HUES6 (cell line): ENCODE measurements at regions not wholly inside any gene's neighbourhood (a gene's known extent, or its start where the extent isn't known, plus 50 kb on each side); places are given as distances from the start of the nearest gene placed in this dataset.
"Not testable (repeated sequence)": the region's sequence is repeated elsewhere in the genome, so short reads cannot be mapped to it uniquely, and the experiment has no call there.

Experiments used
- H3K27ac ChIP-seq: 2 replicates; pipeline ENCODE4 v1.7.0; 2013; ENCODE audit warnings: low read depth, mild to moderate bottlenecking, low read length, inconsistent platforms
- H3K27me3 ChIP-seq: 2 replicates; pipeline ENCODE4 v1.6.1; 2013; ENCODE audit warnings: low read length; ENCODE audit not compliant: control insufficient read depth, insufficient read depth
- H3K36me3 ChIP-seq: 2 replicates; pipeline ENCODE4 v1.6.1; 2013; ENCODE audit warnings: low read length; ENCODE audit not compliant: control insufficient read depth, insufficient read depth
- H3K4me1 ChIP-seq: 2 replicates; pipeline ENCODE4 v1.6.1; 2013; ENCODE audit warnings: low read length; ENCODE audit not compliant: control insufficient read depth, insufficient read depth
- H3K4me3 ChIP-seq: 2 replicates; pipeline ENCODE4 v1.5.1; 2013; ENCODE audit warnings: low read depth, low read length
- H3K9ac ChIP-seq: one replicate; pipeline ENCODE4 v1.6.1; 2013; ENCODE audit warnings: mild to moderate bottlenecking, low read length
- H3K9me3 ChIP-seq: 2 replicates; pipeline ENCODE4 v1.6.1; 2013; ENCODE audit warnings: low read depth, low read length; ENCODE audit not compliant: control insufficient read depth, insufficient read depth

DNA sequence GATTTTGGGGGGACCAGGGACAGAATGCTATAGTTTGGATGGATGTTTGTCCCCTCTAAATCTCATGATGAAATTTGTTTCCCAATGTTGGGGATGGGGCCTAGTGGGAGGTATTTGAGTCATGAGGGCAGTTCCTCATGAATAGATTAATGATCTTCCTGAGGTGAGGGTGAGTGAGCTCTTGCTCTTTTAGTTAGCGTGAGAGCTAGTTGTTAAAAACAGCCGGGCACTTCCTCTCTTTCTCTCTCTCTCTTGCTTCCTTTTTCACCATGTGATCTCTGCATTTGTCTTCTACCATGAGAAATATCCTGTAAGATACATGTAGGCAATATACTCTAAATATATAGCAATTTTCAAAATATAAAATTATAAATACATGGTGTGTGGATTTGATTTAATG, 290.8 kb upstream of the PCDH9 start:
- Histone ChIP-seq H3K27ac (no peak overlapping the region), H3K27me3 (no peaks in the 10 kb centered on the region), H3K9me3 (no peaks in the 10 kb centered on the region), H3K4me1 (peaks cover 18% of the 10 kb centered on the region), H3K4me3 (no peak overlapping the region), H3K9ac (no peak overlapping the region), H3K36me3 (no peaks in the 10 kb centered on the region)

DNA sequence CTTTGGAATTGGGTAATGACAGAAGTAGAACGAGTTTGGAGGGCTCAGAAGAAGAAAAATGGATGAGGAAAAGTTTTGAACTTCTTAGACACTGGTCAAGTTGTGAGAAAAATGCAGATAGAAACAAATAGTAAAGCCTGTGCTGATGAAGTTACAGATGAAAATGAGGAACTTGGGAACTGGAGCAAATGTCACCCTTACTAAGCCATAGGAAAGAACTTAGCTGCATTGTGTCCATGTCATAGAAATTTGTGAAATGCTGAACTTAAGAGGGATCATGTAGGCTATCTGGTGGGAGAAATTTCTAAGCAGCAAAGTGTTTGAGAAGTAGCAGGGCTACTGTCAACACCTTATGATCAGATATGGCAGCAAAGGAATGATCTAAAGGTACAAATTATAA, 289.2 kb upstream of the PCDH9 start:
- Histone ChIP-seq H3K4me3 (no peak overlapping the region), H3K36me3 (no peaks in the 10 kb centered on the region), H3K9me3 (no peaks in the 10 kb centered on the region)

DNA sequence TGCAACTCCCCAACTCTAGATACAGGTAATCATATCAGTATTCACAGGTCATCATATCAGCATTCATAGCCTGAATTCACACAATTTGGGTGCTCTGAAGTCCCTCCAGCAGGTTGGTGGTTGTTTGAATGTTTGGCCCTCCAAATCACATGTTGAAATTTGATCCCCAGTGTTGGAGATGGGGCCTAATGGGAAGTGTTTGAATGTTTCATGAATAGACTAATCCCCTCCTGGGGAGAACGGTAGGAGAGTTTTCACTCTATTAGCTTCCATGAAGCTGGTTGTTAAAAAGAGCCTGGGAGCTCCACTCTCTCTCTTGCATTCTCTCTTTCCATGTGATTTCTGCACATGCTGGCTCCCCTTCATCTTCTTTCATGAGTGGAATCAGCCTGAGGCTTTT, 288.6 kb upstream of the PCDH9 start:
- no peak overlapping the region for H3K9ac ChIP-seq
- H3K27me3 ChIP-seq, result no peaks in the 10 kb centered on the region
- H3K36me3 ChIP-seq, result no peaks in the 10 kb centered on the region
- no peak overlapping the region for H3K4me3 ChIP-seq
- H3K9me3 ChIP-seq, result no peaks in the 10 kb centered on the region
- H3K27ac ChIP-seq, result 0 out of 2 replicates have a peak overlapping the region, but pooled peaks have one; percentile 45
- peaks cover 22% of the 10 kb centered on the region for H3K4me1 ChIP-seq

More for the DNA sequence above, 289.2 kb upstream of the PCDH9 start:
- Histone ChIP-seq H3K4me1 (peaks cover 22% of the 10 kb centered on the region), H3K27me3 (no peaks in the 10 kb centered on the region), H3K9ac (no peak overlapping the region), H3K27ac (no peak overlapping the region)

DNA sequence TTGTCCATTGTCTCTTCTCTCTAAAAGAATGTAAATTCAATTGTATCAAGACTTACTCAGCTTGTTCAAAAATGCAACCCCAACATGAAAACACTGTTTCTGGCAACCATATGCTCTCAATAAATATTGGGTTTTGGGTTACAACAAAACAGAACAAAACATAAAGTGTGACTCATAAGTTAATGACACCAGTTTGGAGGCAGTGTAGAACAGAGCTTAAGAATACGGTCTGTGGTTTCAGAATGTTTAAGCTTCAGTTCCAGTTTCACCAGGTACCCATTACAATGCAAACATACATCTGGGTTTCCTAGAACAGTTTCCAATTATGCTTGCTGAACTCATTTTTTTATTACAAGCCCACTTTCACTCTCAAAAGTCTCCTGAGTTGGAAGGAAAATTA, 285.8 kb upstream of the PCDH9 start:
- H3K9ac ChIP-seq, result no peak overlapping the region
- peaks cover 22% of the 10 kb centered on the region for H3K4me1 ChIP-seq
- H3K36me3 ChIP-seq, result no peaks in the 10 kb centered on the region
- no peak overlapping the region for H3K4me3 ChIP-seq
- H3K9me3 ChIP-seq, result no peaks in the 10 kb centered on the region
- no peaks in the 10 kb centered on the region for H3K27me3 ChIP-seq
- no peak overlapping the region for H3K27ac ChIP-seq

DNA sequence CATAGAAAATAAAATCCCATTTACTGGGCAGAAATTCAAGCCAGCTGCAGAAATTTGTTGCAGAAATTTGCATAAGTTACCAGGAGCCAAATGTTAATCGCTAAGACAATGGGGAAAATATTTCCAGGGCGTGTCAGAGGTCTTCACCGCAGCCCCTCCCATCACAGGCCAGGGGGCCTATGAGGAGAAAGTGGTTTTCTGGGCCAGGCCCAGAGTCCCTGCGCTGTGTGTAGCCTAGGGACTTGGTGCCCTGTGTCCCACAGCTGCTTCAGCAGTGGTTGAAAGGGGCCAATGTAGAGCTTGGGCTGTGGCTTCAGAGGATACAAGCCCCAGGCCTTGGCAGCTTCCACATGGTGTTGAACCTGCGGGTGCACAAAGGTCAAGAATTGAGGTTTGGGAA, 278.9 kb upstream of the PCDH9 start:
- H3K4me1 ChIP-seq, result 0 out of 2 replicates have a peak, but pooled peaks cover 4% of the 10 kb centered on the region
- H3K9me3 ChIP-seq, result no peaks in the 10 kb centered on the region
- H3K36me3 ChIP-seq, result no peaks in the 10 kb centered on the region
- H3K27me3 ChIP-seq, result no peaks in the 10 kb centered on the region
- H3K9ac ChIP-seq, result no peak overlapping the region
- no peak overlapping the region for H3K4me3 ChIP-seq
- H3K27ac ChIP-seq, result no peak overlapping the region

DNA sequence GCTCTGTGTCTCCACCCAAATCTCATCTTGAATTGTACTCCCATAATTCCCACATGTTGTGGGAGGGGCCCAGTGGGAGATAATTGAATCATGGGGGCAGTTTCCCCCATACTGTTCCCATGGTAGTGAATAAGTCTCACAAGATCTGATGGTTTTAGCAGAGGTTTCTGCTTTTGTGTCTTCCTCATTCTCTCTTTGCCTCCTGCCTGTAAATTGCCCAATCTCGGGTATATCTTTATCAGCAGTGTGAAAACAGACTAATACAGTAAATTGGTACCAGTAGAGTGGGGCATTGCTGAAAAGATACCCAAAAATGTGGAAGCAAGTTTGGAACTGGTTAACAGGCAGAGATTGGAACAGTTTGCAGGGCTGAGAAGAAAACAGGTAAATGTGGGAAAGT, 278.1 kb upstream of the PCDH9 start:
- H3K4me3 ChIP-seq, H3K9ac ChIP-seq, H3K27ac ChIP-seq, H3K9me3 ChIP-seq, H3K36me3 ChIP-seq, H3K4me1 ChIP-seq, H3K27me3 ChIP-seq: not testable (repeated sequence)

DNA sequence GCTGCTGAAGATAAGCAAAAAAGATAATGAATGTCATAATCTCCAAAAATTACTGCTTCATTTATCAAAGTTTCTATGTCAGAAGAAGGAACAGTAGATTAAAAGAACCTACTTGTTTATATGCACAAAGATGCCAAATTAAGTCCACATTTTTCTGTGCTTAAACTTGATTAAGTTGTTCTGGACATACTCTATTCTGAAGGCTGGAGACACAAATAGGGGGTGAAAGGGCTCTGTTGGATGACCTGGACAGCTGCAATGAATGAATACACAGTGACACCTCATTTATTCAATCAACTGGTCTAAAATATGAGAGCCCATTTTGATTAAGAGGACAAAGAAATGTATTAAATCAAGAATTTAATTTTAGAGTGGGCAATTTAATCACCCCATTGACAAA, 276.3 kb upstream of the PCDH9 start:
- H3K4me3 ChIP-seq, result no peak overlapping the region
- no peak overlapping the region for H3K27ac ChIP-seq
- H3K27me3 ChIP-seq, result no peaks in the 10 kb centered on the region
- no peak overlapping the region for H3K9ac ChIP-seq
- no peaks in the 10 kb centered on the region for H3K36me3 ChIP-seq
- 0 out of 2 replicates have a peak, but pooled peaks cover 4% of the 10 kb centered on the region for H3K4me1 ChIP-seq
- no peaks in the 10 kb centered on the region for H3K9me3 ChIP-seq

DNA sequence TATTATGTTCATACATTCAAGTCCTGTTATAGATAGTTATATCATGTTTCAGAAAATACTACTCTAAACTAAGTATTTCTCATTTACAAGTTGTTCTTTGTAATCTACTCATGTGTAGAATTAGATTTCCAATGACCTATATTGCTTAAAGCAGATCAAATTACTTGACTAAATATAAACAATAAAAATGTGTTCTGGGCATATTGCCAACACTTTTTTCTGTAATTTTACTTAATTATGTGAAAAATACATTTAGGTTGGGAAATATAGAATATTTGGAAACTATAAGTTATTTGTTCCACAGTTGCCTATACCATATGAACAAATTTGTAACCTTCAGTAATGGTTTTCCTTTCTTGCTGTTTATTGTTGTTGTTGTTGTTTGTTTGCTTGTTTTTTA, 275.2 kb upstream of the PCDH9 start:
- H3K36me3 ChIP-seq, result no peaks in the 10 kb centered on the region
- no peak overlapping the region for H3K27ac ChIP-seq
- no peaks in the 10 kb centered on the region for H3K27me3 ChIP-seq
- no peak overlapping the region for H3K9ac ChIP-seq
- H3K9me3 ChIP-seq, result no peaks in the 10 kb centered on the region
- no peak overlapping the region for H3K4me3 ChIP-seq
- H3K4me1 ChIP-seq, result 0 out of 2 replicates have a peak, but pooled peaks cover 4% of the 10 kb centered on the region

DNA sequence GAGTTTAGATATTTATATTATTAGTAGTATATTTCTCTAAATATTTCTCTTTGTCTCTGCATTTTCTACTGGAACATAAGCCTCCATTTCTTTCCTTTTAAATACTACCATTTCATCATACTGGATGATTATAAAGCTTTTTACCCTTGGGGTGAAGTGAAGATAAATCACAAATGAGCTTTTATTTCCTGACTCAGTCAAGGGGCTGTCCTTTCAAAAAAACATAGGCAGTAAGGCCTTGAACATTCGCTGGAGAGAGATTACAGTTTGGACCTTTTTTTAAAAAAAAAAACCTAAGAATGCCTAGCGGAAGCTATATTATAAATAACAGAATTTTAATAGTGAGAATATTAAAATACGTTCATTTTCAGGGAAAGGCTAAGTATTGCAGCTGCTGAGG, 268.8 kb upstream of the PCDH9 start:
- no peaks in the 10 kb centered on the region for H3K36me3 ChIP-seq
- H3K9me3 ChIP-seq, result no peaks in the 10 kb centered on the region
- no peak overlapping the region for H3K4me3 ChIP-seq
- H3K27me3 ChIP-seq, result no peaks in the 10 kb centered on the region
- H3K9ac ChIP-seq, result no peak overlapping the region
- no peak overlapping the region for H3K27ac ChIP-seq
- H3K4me1 ChIP-seq, result no peaks in the 10 kb centered on the region

DNA sequence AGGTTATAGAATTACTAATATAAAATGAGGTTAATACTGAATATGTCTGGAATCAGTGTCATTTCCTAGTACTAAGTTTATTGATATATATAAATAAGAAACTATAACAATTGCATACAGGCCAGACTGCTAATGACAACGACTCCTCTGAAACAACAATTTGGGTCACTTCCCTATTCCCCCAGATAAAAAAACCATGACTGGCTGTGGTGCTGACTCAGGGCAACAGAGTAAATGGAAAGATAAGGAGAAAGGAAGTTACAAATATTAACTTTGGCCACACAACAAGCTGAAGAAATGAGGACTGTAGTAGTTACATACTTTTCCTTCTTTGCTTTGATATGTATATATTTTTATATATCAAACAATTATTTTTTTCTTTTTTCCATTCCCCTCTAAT, 263.7 kb upstream of the PCDH9 start:
- H3K9ac ChIP-seq, result no peak overlapping the region
- H3K27me3 ChIP-seq, result no peaks in the 10 kb centered on the region
- H3K4me1 ChIP-seq, result no peaks in the 10 kb centered on the region
- H3K27ac ChIP-seq, result no peak overlapping the region
- H3K36me3 ChIP-seq, result no peaks in the 10 kb centered on the region
- no peaks in the 10 kb centered on the region for H3K9me3 ChIP-seq
- H3K4me3 ChIP-seq, result no peak overlapping the region

DNA sequence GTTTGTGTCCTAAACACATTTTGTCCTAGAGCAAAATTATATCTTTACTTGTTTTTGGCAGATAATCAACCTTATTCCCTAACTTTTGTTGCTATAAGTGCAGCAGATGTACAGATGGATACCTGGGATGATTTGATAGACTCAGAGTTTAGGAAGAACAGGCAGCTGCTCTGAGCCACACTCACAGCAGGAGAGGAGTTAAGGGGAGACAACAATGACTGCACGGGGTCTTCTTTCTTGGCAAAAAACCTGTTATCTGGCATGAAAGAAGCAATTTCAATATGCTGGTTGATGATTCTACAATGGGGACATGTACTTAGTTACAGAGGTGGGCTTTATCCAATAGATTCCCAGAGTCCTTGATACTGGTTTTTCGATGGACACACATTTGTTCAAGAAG, 258.9 kb upstream of the PCDH9 start:
- no peaks in the 10 kb centered on the region for H3K36me3 ChIP-seq
- H3K27ac ChIP-seq, result no peak overlapping the region
- no peaks in the 10 kb centered on the region for H3K4me1 ChIP-seq

DNA sequence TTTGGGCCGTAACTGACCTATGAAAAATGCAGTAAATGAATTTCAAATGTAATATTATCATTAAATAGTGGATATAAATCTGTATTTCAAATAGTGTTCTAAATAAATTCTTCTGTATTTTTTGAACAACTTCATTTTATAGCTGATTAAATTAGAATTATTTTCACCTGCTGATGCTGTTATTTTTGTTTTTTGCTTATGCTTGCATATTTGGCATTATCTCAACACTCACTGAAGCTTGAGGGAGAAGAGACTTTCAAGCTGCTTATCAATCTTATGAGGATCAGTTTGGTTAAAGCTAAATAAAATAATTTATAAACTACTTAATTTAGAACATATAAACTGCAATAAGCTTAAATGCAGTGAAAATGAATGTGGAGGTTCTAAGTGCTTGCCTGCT, 251.3 kb upstream of the PCDH9 start:
- no peak overlapping the region for H3K9ac ChIP-seq
- H3K27me3 ChIP-seq, result no peaks in the 10 kb centered on the region

More for the DNA sequence above, 258.9 kb upstream of the PCDH9 start:
- Histone ChIP-seq H3K27me3 (no peaks in the 10 kb centered on the region), H3K9ac (no peak overlapping the region), H3K4me3 (no peak overlapping the region), H3K9me3 (no peaks in the 10 kb centered on the region)

More for the DNA sequence above, 251.3 kb upstream of the PCDH9 start:
- Histone ChIP-seq H3K4me1 (no peaks in the 10 kb centered on the region), H3K4me3 (no peak overlapping the region), H3K27ac (no peak overlapping the region), H3K9me3 (no peaks in the 10 kb centered on the region), H3K36me3 (no peaks in the 10 kb centered on the region)
